NCI-H1436 (cell line): ENCODE measurements at regions not wholly inside any gene's neighbourhood (a gene's known extent, or its start where the extent isn't known, plus 50 kb on each side); places are given as distances from the start of the nearest gene placed in this dataset.

ENCODE experiments used
- DNase-seq: peaks from one replicate; lab custom pipeline; 2025; lab: John Stamatoyannopoulos, UW

GRCh38 chr17:71158437-71158836 lies 962.4 kb upstream of the SOX9 start:
- DNase-seq = no peak

GRCh38 chr17:71163121-71163812 lies 957.6 kb upstream of the SOX9 start:
- peak; percentile 66 for DNase-seq

GRCh38 chr17:71163813-71164122 lies 957.1 kb upstream of the SOX9 start:
- DNase-seq = no peak

DNA sequence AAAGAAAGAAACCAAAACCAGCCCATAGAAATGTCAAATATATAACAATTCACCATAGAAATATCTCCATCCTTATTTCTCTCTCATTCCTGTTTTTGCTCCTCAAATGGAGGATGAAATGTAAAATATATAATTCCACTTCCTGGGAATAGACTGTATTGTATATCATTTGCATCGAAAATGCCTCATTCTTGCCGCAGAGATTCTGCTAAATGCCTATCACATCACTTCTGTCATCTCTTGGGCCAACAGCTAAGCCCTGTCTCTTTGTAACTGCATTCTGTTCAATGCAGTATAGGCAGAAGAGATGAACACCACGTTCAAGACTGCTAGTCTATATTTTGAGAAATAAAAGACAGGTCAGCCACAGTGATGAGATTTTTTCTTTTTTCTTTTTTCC lies 956.3 kb upstream of the SOX9 start:
- DNase-seq = no peak

DNA sequence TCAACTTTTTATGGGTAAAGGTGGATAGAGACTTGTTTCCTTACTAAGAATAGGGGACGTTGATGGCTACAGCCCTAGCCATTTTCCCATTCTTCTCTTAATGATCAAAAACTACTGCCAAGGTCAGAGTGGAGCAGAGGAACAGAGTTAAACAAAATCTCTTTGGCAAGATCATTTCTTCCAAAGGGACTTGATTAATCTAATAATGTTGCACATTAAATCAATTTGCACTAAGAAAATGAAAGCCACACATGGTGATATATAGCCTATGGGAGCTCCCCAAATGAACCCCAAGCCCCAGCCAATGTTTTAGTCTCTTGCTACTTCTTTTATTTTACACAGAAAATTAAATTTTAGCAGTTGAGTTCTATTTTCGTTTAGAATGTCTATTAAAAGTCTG lies 954.5 kb upstream of the SOX9 start:
- no peak for DNase-seq

GRCh38 chr17:71168053-71168741 lies 952.6 kb upstream of the SOX9 start:
- peak; percentile 68 for DNase-seq

- DNase-seq = no peak
Measured at GRCh38 chr17:71170070-71170469, 950.8 kb upstream of the SOX9 start.

- no peak for DNase-seq
Measured at GRCh38 chr17:71171270-71171669, 949.5 kb upstream of the SOX9 start.

GRCh38 chr17:71173991-71174390 lies 946.8 kb upstream of the SOX9 start:
- no peak for DNase-seq

DNA sequence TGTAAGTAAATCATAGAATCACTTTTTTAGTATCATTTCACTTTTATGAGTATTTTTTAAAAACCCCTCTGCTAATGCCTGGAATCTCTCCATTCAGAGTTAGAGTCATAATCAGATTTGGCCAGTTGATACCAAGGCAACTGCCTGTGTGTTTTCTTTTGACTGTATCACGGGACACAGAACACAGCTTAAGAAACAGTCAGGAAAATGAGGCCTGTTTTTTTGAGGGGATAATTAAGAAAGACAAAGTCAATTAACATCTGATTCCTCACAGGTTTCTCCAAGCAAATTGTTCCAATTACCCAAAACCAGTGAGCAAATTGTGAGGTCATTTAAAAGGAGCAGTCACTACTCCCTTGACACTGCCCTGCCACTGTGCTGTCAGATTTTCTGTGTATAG lies 944.5 kb upstream of the SOX9 start:
- DNase-seq = peak; percentile 27

DNA sequence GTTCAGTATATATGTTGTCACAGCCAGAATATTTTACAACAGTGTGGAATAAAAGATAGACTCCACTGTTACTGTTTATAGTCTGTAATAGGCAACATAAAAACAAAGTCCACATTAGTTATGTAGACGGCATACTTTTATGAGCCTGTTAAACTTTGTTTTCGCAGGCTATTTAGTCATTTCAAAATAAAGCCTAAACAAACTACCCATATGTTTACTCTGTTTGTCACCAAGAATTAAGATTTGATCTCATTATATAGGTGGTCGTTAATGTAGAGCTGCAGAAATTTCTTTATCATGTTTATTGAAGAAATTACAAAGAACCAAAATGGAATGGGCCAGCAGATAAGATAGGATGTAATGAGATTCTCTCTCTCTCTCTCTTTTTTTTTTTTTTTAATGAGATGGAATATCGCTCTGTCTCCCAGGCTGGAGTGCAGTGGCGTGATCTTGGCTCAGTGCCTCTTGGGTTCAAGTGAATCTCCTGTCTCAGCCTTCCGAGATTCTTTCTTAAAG lies 943.8 kb upstream of the SOX9 start:
- DNase-seq = no peak

GRCh38 chr17:71180801-71181385 lies 939.9 kb upstream of the SOX9 start:
- DNase-seq = peak; percentile 35

DNA sequence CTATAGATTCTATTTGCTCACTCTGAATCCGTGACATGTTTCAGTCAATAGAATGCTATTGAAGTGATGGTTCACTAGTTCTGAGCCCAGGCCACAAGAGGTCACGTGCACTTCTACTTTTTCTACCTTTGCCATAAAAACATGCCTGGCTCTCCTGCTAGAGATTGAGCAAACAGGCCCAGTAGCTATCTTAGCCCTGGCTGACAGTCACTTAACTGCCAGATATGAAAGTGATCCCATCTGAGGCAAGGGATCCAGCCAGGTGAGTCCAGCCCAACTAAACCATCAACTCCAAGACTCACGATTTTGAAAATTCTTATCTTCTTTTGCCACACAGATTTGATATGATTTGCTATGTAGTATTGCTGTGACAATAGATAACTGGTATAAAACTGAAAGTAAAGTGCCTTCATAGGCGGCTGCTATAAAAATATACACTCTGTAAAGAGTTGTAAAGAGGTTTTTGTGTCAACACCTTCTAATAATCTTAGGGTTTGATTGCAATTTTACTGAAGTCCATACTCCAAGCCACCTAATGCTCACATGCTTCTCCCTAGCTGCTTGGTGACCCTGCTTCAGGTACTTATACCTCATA lies 937.7 kb upstream of the SOX9 start:
- DNase-seq = no peak

GRCh38 chr17:71184716-71185115 lies 936.1 kb upstream of the SOX9 start:
- DNase-seq = no peak

DNA sequence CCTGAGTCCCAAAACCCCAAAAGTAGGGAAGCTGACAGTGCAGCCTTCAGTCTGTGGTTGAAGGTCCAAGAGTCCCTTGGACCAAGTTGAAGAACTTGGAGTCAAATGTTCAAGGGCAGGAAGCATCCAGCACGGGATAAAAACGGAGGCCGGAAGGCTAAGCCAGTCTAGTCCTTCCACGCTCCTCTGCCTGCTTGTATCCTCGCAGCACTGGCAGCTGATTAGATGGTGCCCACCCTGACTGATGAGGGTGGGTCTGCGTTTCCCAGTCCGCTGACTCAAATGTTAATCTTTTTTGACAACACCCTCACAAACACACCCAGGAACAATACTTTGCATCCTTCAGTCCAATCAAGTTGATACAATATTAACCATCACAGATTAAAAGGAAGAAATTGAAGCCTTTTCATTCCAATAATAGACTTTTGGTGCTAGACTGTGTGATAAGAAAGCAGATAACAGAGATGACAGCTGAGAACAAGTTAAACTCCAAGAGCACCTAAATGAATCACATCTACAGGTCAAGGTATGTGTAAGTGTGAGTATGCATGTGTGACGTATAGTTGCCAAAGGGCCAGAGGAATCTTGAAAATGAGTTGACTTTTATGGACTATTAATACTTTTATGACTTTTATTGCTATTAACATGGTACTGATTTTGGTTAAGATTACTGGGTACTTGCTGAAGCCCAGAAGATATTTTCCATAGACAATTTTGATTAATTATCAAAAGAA lies 933.5 kb upstream of the SOX9 start:
- DNase-seq = no peak

DNA sequence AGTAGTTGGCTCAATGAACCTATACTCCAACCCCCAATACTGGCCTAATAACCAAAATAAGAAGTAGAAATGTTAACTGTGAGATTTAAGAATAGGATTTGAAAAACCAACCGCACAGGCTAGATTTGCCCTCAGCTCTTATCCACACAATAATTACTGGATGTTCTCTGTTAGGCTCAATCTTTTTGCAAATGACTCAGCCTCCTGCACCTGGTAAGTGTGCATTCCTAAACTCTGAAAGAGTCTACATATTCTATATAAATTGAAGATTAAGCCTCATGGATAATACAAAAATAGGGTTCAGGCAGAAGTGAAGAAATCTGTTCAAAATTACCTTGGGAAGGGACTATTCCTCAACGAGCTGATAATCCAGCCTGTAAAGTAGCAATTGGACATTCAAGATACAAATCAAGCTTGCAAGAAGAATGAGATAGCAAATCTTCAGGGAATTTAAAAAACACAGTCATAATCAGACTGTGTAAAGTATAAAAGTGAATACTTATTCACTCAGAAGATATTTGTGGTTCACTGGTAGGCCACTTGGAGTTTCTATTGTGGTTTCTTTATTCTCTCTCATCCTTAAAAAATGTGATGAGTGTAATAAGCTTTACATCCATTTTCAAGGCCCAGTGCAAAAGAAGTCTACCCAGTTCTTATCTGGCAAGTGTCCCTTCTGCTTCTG lies 931.9 kb upstream of the SOX9 start:
- no peak for DNase-seq

GRCh38 chr17:71189493-71189831 lies 931.4 kb upstream of the SOX9 start:
- DNase-seq = no peak

GRCh38 chr17:71192039-71192555 lies 928.7 kb upstream of the SOX9 start:
- no peak for DNase-seq

DNA sequence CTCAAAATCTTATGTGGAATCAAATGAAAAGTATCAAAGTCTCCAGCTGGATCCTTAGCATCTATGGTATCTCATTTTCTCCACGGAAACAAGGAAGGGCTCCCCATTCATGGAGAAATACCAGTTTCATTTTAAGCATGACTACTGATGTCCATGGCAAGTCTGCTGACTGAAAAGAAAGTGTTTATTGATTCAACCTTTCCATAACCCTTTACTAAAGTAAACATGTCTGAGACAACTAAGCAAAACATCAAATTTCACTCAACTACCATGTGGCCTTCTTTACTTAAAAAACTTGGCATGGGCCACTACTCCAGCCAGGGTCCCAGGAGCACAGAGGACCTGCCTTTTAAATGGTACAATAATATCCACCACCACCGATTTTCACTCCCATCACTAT lies 928.0 kb upstream of the SOX9 start:
- DNase-seq = no peak

- DNase-seq = no peak
Measured at GRCh38 chr17:71200597-71200996, 920.2 kb upstream of the SOX9 start.

GRCh38 chr17:71201639-71202038 lies 919.2 kb upstream of the SOX9 start:
- DNase-seq = no peak

- DNase-seq = no peak
Measured at GRCh38 chr17:71202449-71202848, 918.4 kb upstream of the SOX9 start.
